Psoas muscle (tissue), 7 donors: ENCODE measurements at regions not wholly inside any gene's neighbourhood (a gene's known extent, or its start where the extent isn't known, plus 50 kb on each side); places are given as distances from the start of the nearest gene placed in this dataset.
"Not testable (repeated sequence)": the region's sequence is repeated elsewhere in the genome, so short reads cannot be mapped to it uniquely, and the experiment has no call there.

Source experiments
- ATAC-seq, 4 donors: fragments of 200-7000 bp; cut with Tn5 transposase; one replicate each; pipeline ENCODE4 v1.9.1; 2020; ENCODE audit warnings: moderate library complexity in 3 of 4, mild to moderate bottlenecking in 2 of 4
- DNase-seq, 2 donors: peaks; one replicate each; pipeline ENCODE4 v3.0.0-alpha.2; 2020
- H3K27ac ChIP-seq: fragments of 200-600 bp; one replicate; pipeline ENCODE4 v1.8.0; 2022
- H3K27me3 ChIP-seq, 3 donors: fragments of 200-600 bp in 1 of 3; one replicate each; pipeline versions ENCODE4 v1.6.1 to v1.8.0; 2013 to 2022; ENCODE audit warnings: low read length in 2 of 3, mild to moderate bottlenecking in 2 of 3, moderate library complexity in 1 of 3; ENCODE audit not compliant: insufficient read depth in 3 of 3
- H3K36me3 ChIP-seq, 2 donors: fragments of 200-600 bp in 1 of 2; one replicate each; pipeline versions ENCODE4 v1.6.1 to v1.8.0; 2013 to 2022; ENCODE audit warnings: low read depth in 1 of 2, mild to moderate bottlenecking in 1 of 2, moderate library complexity in 1 of 2; ENCODE audit not compliant: insufficient read depth in 1 of 2
- H3K4me1 ChIP-seq: fragments of 200-600 bp; one replicate; pipeline ENCODE4 v1.8.0; 2022
- H3K4me3 ChIP-seq: fragments of 200-600 bp; one replicate; pipeline ENCODE4 v1.8.0; 2022; ENCODE audit warnings: mild to moderate bottlenecking
- H3K9me3 ChIP-seq: fragments of 200-600 bp; one replicate; pipeline ENCODE4 v1.8.0; 2022
- CTCF ChIP-seq: fragments of 200-600 bp; IDR thresholded peaks from one replicate; pipeline ENCODE4 v1.8.0; 2022; ENCODE audit warnings: antibody characterized with exemption
- WGBS, 3 donors: extraction: QIAGEN DNeasy Blood & Tissue Kit; methylation state at CpG; one replicate each; pipeline versions ENCODE4 v1.1.6 to v1.1.7; 2013; 5-methylcytosine and 5-hydroxymethylcytosine counted together
- intact Hi-C, 2 donors: fragments of 100-400 bp; cut with DNase I; formaldehyde crosslinking; loops; one replicate each; pipeline versions ENCODE4 v1.11.0 to v1.14.2; 2022
- donor health status: healthy with polysubstance abuse.
- donor health status: DM: no; HTN: no; CAD: no; lungs with moderate emphysema.
- donor health status: Bipolar disorder and iron deficiency.
- donor health status: healthy.
- donor health status: DM: yes; HTN: yes; CAD: no.
- donor health status: DM: no; HTN: no; CAD: no.
- donor health status: DM: yes; HTN: yes; CAD: no.

GRCh38 chrX:506341-506740, 119.6 kb upstream of the PPP2R3B start:
- DNase-seq (no peak), ATAC-seq (no peak)
- no peaks in the 10 kb centered on the region for H3K4me1 ChIP-seq
- no peaks in the 10 kb centered on the region for H3K36me3 ChIP-seq
- H3K27ac ChIP-seq, result no peak overlapping the region
- 45 to 49% (median 46%) methylated on average over 8 of the region's 8 CpGs for WGBS, 3 donors
- peaks cover 0 to 19% (median 2%) of the 10 kb centered on the region in 3 donors for H3K27me3 ChIP-seq
- TF ChIP-seq CTCF, result no peak
- H3K4me3 ChIP-seq, result no peak overlapping the region
- intact Hi-C loops, result no loop called here
- H3K9me3 ChIP-seq, result peaks cover 6% of the 10 kb centered on the region

- no peaks in the 10 kb centered on the region for H3K36me3 ChIP-seq
- intact Hi-C loops, result no loop called here
- peaks cover 6% of the 10 kb centered on the region for H3K9me3 ChIP-seq
- no peak overlapping the region for H3K4me3 ChIP-seq
- no peak for TF ChIP-seq CTCF
- H3K27me3 ChIP-seq, result peaks cover 0 to 5% (median 0%) of the 10 kb centered on the region in 3 donors
- WGBS, 3 donors, result 81 to 85% (median 83%) methylated on average over 8 of the region's 8 CpGs
- DNase-seq (no peak), ATAC-seq (no peak)
- no peak overlapping the region for H3K27ac ChIP-seq
- H3K4me1 ChIP-seq, result no peaks in the 10 kb centered on the region
Observed at GRCh38 chrX:508163-508562, 121.5 kb upstream of the PPP2R3B start.

GRCh38 chrX:508821-509220, 121.8 kb upstream of the SHOX start:
- DNase-seq, H3K36me3 ChIP-seq, H3K27ac ChIP-seq, H3K9me3 ChIP-seq, ATAC-seq, intact Hi-C loops, H3K27me3 ChIP-seq, H3K4me3 ChIP-seq, H3K4me1 ChIP-seq: not testable (repeated sequence)
- 85 to 87% (median 86%) methylated on average over 5 of the region's 5 CpGs for WGBS, 3 donors

- intact Hi-C loops, H3K27ac ChIP-seq, H3K4me3 ChIP-seq, DNase-seq, H3K27me3 ChIP-seq, H3K9me3 ChIP-seq, H3K36me3 ChIP-seq, H3K4me1 ChIP-seq, ATAC-seq: not testable (repeated sequence)
- 89 to 94% (median 92%) methylated on average over 4 of the region's 4 CpGs for WGBS, 3 donors
Observed at GRCh38 chrX:511089-511488, 119.5 kb upstream of the SHOX start.

GRCh38 chrX:518319-518718, 112.3 kb upstream of the SHOX start:
- no peak for DNase-seq
- intact Hi-C loops, result no loop called here
- WGBS, 3 donors, result 71 to 78% (median 72%) methylated on average over 12 of the region's 12 CpGs
- Histone ChIP-seq H3K36me3 (no peaks in the 10 kb centered on the region), H3K4me3 (no peak overlapping the region), H3K27ac (no peak overlapping the region), H3K4me1 (no peaks in the 10 kb centered on the region), H3K9me3 (no peaks in the 10 kb centered on the region), H3K27me3 (peaks cover 0 to 11% (median 2%) of the 10 kb centered on the region in 3 donors)
- no peak for TF ChIP-seq CTCF
- no peak for ATAC-seq

- no peak for ATAC-seq
- 7 to 14% (median 14%) methylated on average over 9 of the region's 9 CpGs for WGBS, 3 donors
- no peak for TF ChIP-seq CTCF
Observed at GRCh38 chrX:519741-520140, 110.8 kb upstream of the SHOX start.

More at GRCh38 chrX:519741-520140, 110.8 kb upstream of the SHOX start:
- no peak overlapping the region for H3K4me3 ChIP-seq
- no peak for DNase-seq
- H3K27ac ChIP-seq, result no peak overlapping the region
- no peaks in the 10 kb centered on the region for H3K9me3 ChIP-seq
- intact Hi-C loops, result no loop called here
- H3K4me1 ChIP-seq, result no peaks in the 10 kb centered on the region
- H3K36me3 ChIP-seq, result no peaks in the 10 kb centered on the region
- H3K27me3 ChIP-seq, result peaks cover 0 to 11% (median 2%) of the 10 kb centered on the region in 3 donors
